HUES64 (cell line): ENCODE measurements at regions not wholly inside any gene's neighbourhood (a gene's known extent, or its start where the extent isn't known, plus 50 kb on each side); places are given as distances from the start of the nearest gene placed in this dataset.

Source experiments
- H3K27ac ChIP-seq: 2 replicates; pipeline ENCODE4 v1.7.0; 2013; ENCODE audit warnings: low read depth, low read length, inconsistent platforms
- H3K27me3 ChIP-seq: 2 replicates; pipeline ENCODE4 v1.6.1; 2013; ENCODE audit warnings: mild to moderate bottlenecking, low read length; ENCODE audit not compliant: insufficient read depth
- H3K36me3 ChIP-seq: 2 replicates; pipeline ENCODE4 v1.6.1; 2013; ENCODE audit warnings: mild to moderate bottlenecking, low read length; ENCODE audit not compliant: insufficient read depth
- H3K4me1 ChIP-seq: 2 replicates; pipeline ENCODE4 v1.6.1; 2013; ENCODE audit warnings: mild to moderate bottlenecking, low read length, moderate library complexity; ENCODE audit not compliant: insufficient read depth
- H3K4me3 ChIP-seq: 2 replicates; pipeline ENCODE4 v1.5.1; 2013; ENCODE audit warnings: mild to moderate bottlenecking, low read length, moderate library complexity
- H3K9ac ChIP-seq: 2 replicates; pipeline ENCODE4 v1.6.1; 2013; ENCODE audit warnings: mild to moderate bottlenecking, low read depth, low read length
- H3K9me3 ChIP-seq: 2 replicates; pipeline ENCODE4 v1.6.1; 2013; ENCODE audit warnings: low read depth, low read length; ENCODE audit not compliant: insufficient read depth
- WGBS: fragments of 150-250, 120-280 bp; methylation state at CpG from one replicate; pipeline ENCODE4 v1.1.7; 2013; ENCODE audit warnings: missing lambda C conversion rate; 5-methylcytosine and 5-hydroxymethylcytosine counted together

DNA sequence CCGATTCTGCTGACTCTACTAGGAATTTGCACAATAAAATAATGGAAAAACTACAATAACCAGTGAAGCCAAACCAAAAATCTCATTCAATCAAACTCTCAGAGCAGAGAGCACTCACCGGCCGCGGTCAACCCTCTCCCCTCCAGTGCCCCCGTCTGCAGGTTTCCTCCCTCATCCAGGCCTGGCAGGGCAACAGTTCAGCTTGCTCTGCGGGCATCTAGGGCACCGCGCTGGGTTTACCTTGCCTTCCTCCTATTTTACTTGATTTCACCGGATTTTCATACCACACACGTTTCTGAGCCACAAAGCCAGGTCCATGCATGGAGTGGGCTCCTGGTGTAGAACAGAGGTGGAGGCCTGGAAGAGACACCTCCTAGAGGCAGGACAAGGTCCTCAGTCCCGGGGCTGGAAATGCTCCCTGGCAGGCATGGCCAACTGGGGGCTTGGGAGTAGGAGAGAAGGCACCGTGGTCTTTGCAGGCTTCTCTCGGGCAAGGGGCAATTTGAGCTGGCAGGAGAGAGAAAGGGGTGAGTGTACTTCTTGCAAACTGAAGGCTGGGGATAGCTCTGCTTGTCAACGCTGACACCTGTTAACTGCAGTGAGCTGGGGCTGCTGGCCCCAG lies 938.4 kb downstream of the BRD1 start:
- H3K27me3 ChIP-seq: no peaks in the 10 kb centered on the region

GRCh38 chr22:48888466-48889208 lies 939.0 kb downstream of the BRD1 start:
- no peaks in the 10 kb centered on the region for H3K36me3 ChIP-seq
- no peak overlapping the region for H3K4me3 ChIP-seq
- WGBS: 94% methylated on average over 14 of the region's 14 CpGs
- H3K27ac ChIP-seq: no peak overlapping the region
- no peaks in the 10 kb centered on the region for H3K9me3 ChIP-seq
- no peaks in the 10 kb centered on the region for H3K27me3 ChIP-seq
- no peaks in the 10 kb centered on the region for H3K4me1 ChIP-seq
- no peak overlapping the region for H3K9ac ChIP-seq

More for the DNA sequence above, 938.4 kb downstream of the BRD1 start:
- Histone ChIP-seq H3K27ac (no peak overlapping the region), H3K4me3 (no peak overlapping the region), H3K9me3 (no peaks in the 10 kb centered on the region), H3K9ac (no peak overlapping the region), H3K36me3 (no peaks in the 10 kb centered on the region), H3K4me1 (no peaks in the 10 kb centered on the region)
- 95% methylated on average over 14 of the region's 14 CpGs for whole genome bisulfite sequencing

GRCh38 chr22:48887394-48888332 lies 940.0 kb downstream of the BRD1 start:
- 95% methylated on average over 3 of the region's 3 CpGs for WGBS
- Histone ChIP-seq H3K9me3 (no peaks in the 10 kb centered on the region), H3K9ac (no peak overlapping the region), H3K27me3 (no peaks in the 10 kb centered on the region), H3K36me3 (no peaks in the 10 kb centered on the region), H3K4me1 (no peaks in the 10 kb centered on the region), H3K27ac (no peak overlapping the region), H3K4me3 (no peak overlapping the region)

- WGBS: 90% methylated on average over 22 of the region's 22 CpGs
- Histone ChIP-seq H3K36me3 (no peaks in the 10 kb centered on the region), H3K27ac (no peak overlapping the region), H3K27me3 (no peaks in the 10 kb centered on the region), H3K4me1 (no peaks in the 10 kb centered on the region), H3K4me3 (no peak overlapping the region), H3K9ac (no peak overlapping the region), H3K9me3 (no peaks in the 10 kb centered on the region)
These were observed 940.9 kb downstream of the BRD1 start for GRCh38 chr22:48886604-48887393.

GRCh38 chr22:48885919-48886305 lies 941.8 kb downstream of the BRD1 start:
- H3K9ac ChIP-seq: no peak overlapping the region
- no peaks in the 10 kb centered on the region for H3K4me1 ChIP-seq
- H3K27me3 ChIP-seq: no peaks in the 10 kb centered on the region
- no peaks in the 10 kb centered on the region for H3K9me3 ChIP-seq
- H3K27ac ChIP-seq: no peak overlapping the region
- 92% methylated on average over 9 of the region's 9 CpGs for WGBS
- H3K4me3 ChIP-seq: no peak overlapping the region
- H3K36me3 ChIP-seq: no peaks in the 10 kb centered on the region

- Histone ChIP-seq H3K27ac (no peak overlapping the region), H3K27me3 (0 out of 2 replicates have a peak, but pooled peaks cover 3% of the 10 kb centered on the region), H3K9me3 (no peaks in the 10 kb centered on the region), H3K36me3 (no peaks in the 10 kb centered on the region), H3K4me3 (no peak overlapping the region), H3K9ac (no peak overlapping the region), H3K4me1 (no peaks in the 10 kb centered on the region)
- 86% methylated on average over 18 of the region's 18 CpGs for whole genome bisulfite sequencing
These were observed 942.3 kb downstream of the BRD1 start for GRCh38 chr22:48885271-48885918.

DNA sequence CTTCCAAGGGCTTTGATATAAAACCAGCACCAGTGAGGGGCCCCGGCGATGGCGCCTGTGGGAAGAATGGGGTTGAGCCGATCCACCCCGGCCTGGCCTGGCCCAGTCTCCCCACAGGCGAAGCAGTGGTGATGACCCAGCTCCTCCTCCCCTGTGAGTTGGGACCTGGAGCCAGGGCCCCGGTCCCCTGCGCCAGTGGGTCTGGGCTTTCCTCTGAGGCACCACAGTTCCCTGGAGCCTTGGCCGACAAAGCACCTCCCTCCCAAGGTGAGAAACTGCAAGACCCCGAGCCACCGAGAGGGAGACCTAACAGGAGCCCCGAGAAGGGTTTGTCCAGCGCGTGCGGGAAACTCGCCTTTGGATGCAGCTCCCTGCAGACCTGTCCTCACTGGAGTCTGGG lies 942.9 kb downstream of the BRD1 start:
- H3K27me3 ChIP-seq: 0 out of 2 replicates have a peak, but pooled peaks cover 3% of the 10 kb centered on the region
- H3K36me3 ChIP-seq: no peaks in the 10 kb centered on the region
- H3K4me3 ChIP-seq: no peak overlapping the region
- H3K9me3 ChIP-seq: no peaks in the 10 kb centered on the region
- H3K4me1 ChIP-seq: no peaks in the 10 kb centered on the region
- 92% methylated on average over 16 of the region's 16 CpGs for WGBS
- no peak overlapping the region for H3K9ac ChIP-seq
- no peak overlapping the region for H3K27ac ChIP-seq

DNA sequence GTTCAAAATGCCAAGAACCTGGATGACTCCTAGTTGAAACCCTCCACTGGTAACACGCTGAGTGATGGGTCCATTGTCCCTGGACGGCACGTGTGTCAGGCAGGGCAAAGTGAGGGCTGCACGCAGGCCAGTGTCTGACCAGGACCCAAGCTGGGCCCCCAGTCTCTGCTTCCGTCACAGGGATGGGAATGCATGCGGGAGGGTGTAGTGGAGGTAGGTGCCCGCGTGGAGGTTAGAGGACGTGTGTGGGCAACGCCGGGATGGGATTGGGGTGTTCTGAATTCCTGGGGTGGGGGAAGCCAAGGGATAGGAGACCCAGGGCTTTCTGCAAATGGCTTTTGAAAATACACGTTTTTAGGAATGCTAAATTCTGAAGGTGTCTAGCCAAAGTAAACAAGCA lies 943.3 kb downstream of the BRD1 start:
- 93% methylated on average over 11 of the region's 12 CpGs for WGBS

DNA sequence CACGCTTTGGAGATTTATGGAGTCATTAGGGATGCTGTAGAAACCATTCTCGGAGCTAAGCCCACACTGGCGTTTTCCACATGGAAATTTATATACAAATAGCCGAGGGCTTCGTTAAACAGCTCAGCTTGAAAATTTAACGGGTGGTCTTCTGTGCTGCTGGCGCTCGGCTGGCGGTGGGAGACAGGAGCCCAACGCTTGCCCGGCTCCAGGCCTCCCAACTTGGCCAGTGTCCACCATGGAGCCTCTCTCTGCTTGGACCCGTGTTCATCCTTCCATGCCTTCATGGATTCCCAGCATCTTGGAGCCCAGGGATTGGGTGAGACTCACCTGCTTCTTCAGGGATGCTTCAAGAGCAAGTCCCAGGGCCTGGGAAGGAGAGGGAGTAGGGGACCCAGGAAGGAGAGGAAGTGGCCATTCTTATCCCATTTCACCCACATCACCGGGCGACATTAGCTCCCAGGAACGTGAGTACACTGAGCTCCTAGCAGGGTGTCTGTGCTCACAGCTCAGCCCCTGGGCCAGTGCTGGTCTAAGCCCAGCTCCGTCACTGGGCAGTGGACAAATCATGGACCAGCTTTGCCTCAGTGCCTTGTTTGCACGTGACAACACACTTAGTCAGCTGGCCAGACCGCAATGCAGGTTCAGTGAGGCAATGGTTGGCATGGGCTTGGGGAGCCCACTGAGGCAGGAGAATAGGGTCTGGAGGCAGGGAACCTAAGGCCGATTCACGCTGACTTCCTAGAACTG lies 944.3 kb downstream of the BRD1 start:
- H3K27me3 ChIP-seq: 0 out of 2 replicates have a peak, but pooled peaks cover 3% of the 10 kb centered on the region
- H3K9ac ChIP-seq: no peak overlapping the region
- H3K9me3 ChIP-seq: no peaks in the 10 kb centered on the region
- H3K36me3 ChIP-seq: no peaks in the 10 kb centered on the region
- WGBS: 92% methylated on average over 20 of the region's 20 CpGs
- no peak overlapping the region for H3K4me3 ChIP-seq
- H3K27ac ChIP-seq: no peak overlapping the region
- no peaks in the 10 kb centered on the region for H3K4me1 ChIP-seq

More for the DNA sequence above, 943.3 kb downstream of the BRD1 start:
- no peak overlapping the region for H3K9ac ChIP-seq
- no peaks in the 10 kb centered on the region for H3K4me1 ChIP-seq
- no peak overlapping the region for H3K27ac ChIP-seq
- no peak overlapping the region for H3K4me3 ChIP-seq
- H3K36me3 ChIP-seq: no peaks in the 10 kb centered on the region
- 0 out of 2 replicates have a peak, but pooled peaks cover 3% of the 10 kb centered on the region for H3K27me3 ChIP-seq
- no peaks in the 10 kb centered on the region for H3K9me3 ChIP-seq
